SK-N-MC (cell line): ENCODE measurements at regions not wholly inside any gene's neighbourhood (a gene's known extent, or its start where the extent isn't known, plus 50 kb on each side); places are given as distances from the start of the nearest gene placed in this dataset.

Source experiments
- DNase-seq: peaks from one replicate; pipeline ENCODE4 v3.0.0-alpha.2; 2011; ENCODE audit warnings: low read depth, low spot score
- H3K27ac ChIP-seq: fragments of 200-600 bp; sonication (generic); 2 replicates; pipeline ENCODE4 v1.5.1; 2016; ENCODE audit warnings: mixed run types
- H3K36me3 ChIP-seq: fragments of 200-600 bp; sonication (generic); 2 replicates; pipeline ENCODE4 v1.6.1; 2017; ENCODE audit warnings: antibody characterized with exemption, low read length, mixed read lengths; ENCODE audit not compliant: insufficient read depth
- H3K4me3 ChIP-seq: fragments of 200-600 bp; sonication (generic); 2 replicates; pipeline ENCODE4 v1.5.1; 2016
- H3K9ac ChIP-seq: fragments of 200-600 bp; sonication (generic); 2 replicates; pipeline ENCODE4 v1.8.0; 2017; ENCODE audit warnings: mixed run types, mixed read lengths; ENCODE audit not compliant: insufficient read length
- H3K9me3 ChIP-seq: fragments of 200-600 bp; sonication (generic); 2 replicates; pipeline ENCODE4 v1.6.1; 2017; ENCODE audit warnings: low read depth, mild to moderate bottlenecking, antibody characterized with exemption, low read length, moderate library complexity, mixed read lengths
- EZH2 ChIP-seq: fragments of 200-600 bp; sonication (generic); IDR thresholded peaks from one replicate; pipeline ENCODE4 v1.6.1; 2017; ENCODE audit warnings: antibody characterized with exemption
- FOXP2 ChIP-seq: optimal IDR thresholded peaks from 2 replicates; pipeline ENCODE3; 2011; ENCODE audit warnings: mild to moderate bottlenecking, moderate library complexity; ENCODE audit not compliant: insufficient read depth; ENCODE audit errors: extremely low read length, control extremely low read depth
- POLR2AphosphoS5 ChIP-seq: IDR thresholded peaks from 2 replicates; pipeline ENCODE4 v1.6.1; 2012; ENCODE audit warnings: mild to moderate bottlenecking, low read depth, low read length, borderline replicate concordance

GRCh38 chr1:208298593-208299269 lies 54.5 kb upstream of the PLXNA2 start:
- Histone ChIP-seq H3K9ac (no peak overlapping the region), H3K9me3 (no peaks in the 10 kb centered on the region), H3K36me3 (no peaks in the 10 kb centered on the region), H3K4me3 (no peak overlapping the region), H3K27ac (no peak overlapping the region)
- TF ChIP-seq FOXP2 (no peak), POLR2AphosphoS5 (no peak), EZH2 (no peak)
- DNase-seq = no peak

GRCh38 chr1:208300084-208300770 lies 56.0 kb upstream of the PLXNA2 start:
- Histone ChIP-seq H3K36me3 (no peaks in the 10 kb centered on the region), H3K4me3 (no peak overlapping the region), H3K9ac (no peak overlapping the region), H3K9me3 (no peaks in the 10 kb centered on the region), H3K27ac (no peak overlapping the region)
- TF ChIP-seq POLR2AphosphoS5 (no peak), EZH2 (no peak), FOXP2 (no peak)
- no peak for DNase-seq

GRCh38 chr1:208302699-208303238 lies 58.6 kb upstream of the PLXNA2 start:
- Histone ChIP-seq H3K9ac (no peak overlapping the region), H3K27ac (no peak overlapping the region), H3K9me3 (no peaks in the 10 kb centered on the region), H3K36me3 (no peaks in the 10 kb centered on the region), H3K4me3 (no peak overlapping the region)
- no peak for TF ChIP-seq POLR2AphosphoS5
- TF ChIP-seq FOXP2 = no peak
- no peak for TF ChIP-seq EZH2
- DNase-seq = no peak

- Histone ChIP-seq H3K9me3 (no peaks in the 10 kb centered on the region), H3K4me3 (no peak overlapping the region), H3K36me3 (no peaks in the 10 kb centered on the region), H3K27ac (no peak overlapping the region), H3K9ac (no peak overlapping the region)
- TF ChIP-seq POLR2AphosphoS5 = no peak
- no peak for DNase-seq
Measured at GRCh38 chr1:208303743-208304712, 59.8 kb upstream of the PLXNA2 start.

- no peak overlapping the region for H3K9ac ChIP-seq
- DNase-seq = no peak
- H3K9me3 ChIP-seq = no peaks in the 10 kb centered on the region
- H3K36me3 ChIP-seq = no peaks in the 10 kb centered on the region
- H3K4me3 ChIP-seq = no peak overlapping the region
- no peak overlapping the region for H3K27ac ChIP-seq
- no peak for TF ChIP-seq POLR2AphosphoS5
- TF ChIP-seq FOXP2 = no peak
- no peak for TF ChIP-seq EZH2
Measured at GRCh38 chr1:208308221-208308620, 64.0 kb upstream of the PLXNA2 start.

GRCh38 chr1:208309771-208310170 lies 65.6 kb upstream of the PLXNA2 start:
- TF ChIP-seq POLR2AphosphoS5 = no peak
- no peak for TF ChIP-seq FOXP2
- no peak for TF ChIP-seq EZH2

GRCh38 chr1:208312706-208313105 lies 68.5 kb upstream of the PLXNA2 start:
- no peak overlapping the region for H3K4me3 ChIP-seq
- H3K27ac ChIP-seq = no peak overlapping the region
- H3K9me3 ChIP-seq = no peaks in the 10 kb centered on the region
- TF ChIP-seq POLR2AphosphoS5 (no peak), EZH2 (no peak), FOXP2 (no peak)
- no peak for DNase-seq
- H3K36me3 ChIP-seq = no peaks in the 10 kb centered on the region
- no peak overlapping the region for H3K9ac ChIP-seq

More at GRCh38 chr1:208309771-208310170, 65.6 kb upstream of the PLXNA2 start:
- Histone ChIP-seq H3K4me3 (no peak overlapping the region), H3K9ac (no peak overlapping the region), H3K36me3 (no peaks in the 10 kb centered on the region), H3K9me3 (no peaks in the 10 kb centered on the region), H3K27ac (no peak overlapping the region)
- no peak for DNase-seq

GRCh38 chr1:208314431-208314830 lies 70.2 kb upstream of the PLXNA2 start:
- no peak for DNase-seq
- no peak overlapping the region for H3K4me3 ChIP-seq
- no peak for TF ChIP-seq POLR2AphosphoS5
- TF ChIP-seq EZH2 = no peak
- TF ChIP-seq FOXP2 = no peak
- no peak overlapping the region for H3K9ac ChIP-seq
- no peaks in the 10 kb centered on the region for H3K36me3 ChIP-seq
- H3K27ac ChIP-seq = no peak overlapping the region
- H3K9me3 ChIP-seq = no peaks in the 10 kb centered on the region
